Renal cortical epithelial cell (primary cell): ENCODE measurements at regions not wholly inside any gene's neighbourhood (a gene's known extent, or its start where the extent isn't known, plus 50 kb on each side); places are given as distances from the start of the nearest gene placed in this dataset.
"Not testable (repeated sequence)": the region's sequence is repeated elsewhere in the genome, so short reads cannot be mapped to it uniquely, and the experiment has no call there.

Experiments used
- DNase-seq: peaks from one replicate; pipeline ENCODE4 v3.0.0-alpha.2; 2011; ENCODE audit warnings: low read depth

DNA sequence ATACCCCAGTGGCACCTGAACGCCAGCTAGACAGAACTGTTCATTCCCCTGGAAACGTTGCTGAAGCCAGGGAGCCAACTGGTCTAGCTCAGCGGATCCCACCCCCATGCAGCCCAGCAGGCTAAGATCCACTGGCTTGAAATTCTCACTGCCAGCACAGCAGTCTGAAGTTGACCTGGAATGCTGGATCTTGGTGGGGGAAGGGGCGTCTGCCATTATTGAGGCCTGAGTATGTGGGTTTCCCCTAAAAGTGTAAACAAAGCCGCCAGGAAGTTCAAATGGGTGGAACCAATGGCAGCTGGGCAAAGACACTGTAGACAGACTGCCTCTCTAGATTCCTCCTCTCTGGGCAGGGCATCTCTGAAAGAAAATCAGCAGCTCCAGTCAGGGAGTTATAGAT is 213.0 kb downstream of the NKX6-1 start:
- no peak for DNase-seq

GRCh38 chr4:84279678-84280077 is 219.4 kb downstream of the NKX6-1 start:
- DNase-seq = peak; percentile 25

- no peak for DNase-seq
Measured at GRCh38 chr4:84277923-84278322, 221.2 kb downstream of the NKX6-1 start.

GRCh38 chr4:84276752-84277151 is 222.3 kb downstream of the NKX6-1 start:
- no peak for DNase-seq

- no peak for DNase-seq
Measured at GRCh38 chr4:84269536-84270044, 229.5 kb downstream of the NKX6-1 start.

DNA sequence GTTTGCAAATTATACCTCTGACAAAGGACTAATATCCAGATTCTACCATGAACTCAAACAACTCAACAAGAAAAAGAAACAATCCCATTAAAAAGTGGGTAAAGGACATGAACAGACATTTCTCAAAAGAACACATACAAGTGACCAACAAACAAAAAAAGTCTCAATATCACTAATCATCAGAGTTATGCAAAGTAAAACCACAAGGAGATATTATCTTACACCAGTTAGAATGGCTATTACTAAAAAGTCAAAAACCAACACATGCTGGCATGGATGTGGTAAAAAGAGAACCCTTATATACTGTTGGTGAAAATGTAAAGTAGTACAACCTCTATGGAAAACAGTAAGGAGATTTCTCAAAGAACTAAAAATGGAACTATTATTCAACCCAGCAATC is 234.4 kb downstream of the NKX6-1 start:
- no peak for DNase-seq

- no peak for DNase-seq
Measured at GRCh38 chr4:84263415-84263814, 235.7 kb downstream of the NKX6-1 start.

GRCh38 chr4:84260495-84260894 is 238.6 kb downstream of the NKX6-1 start:
- DNase-seq = no peak

DNA sequence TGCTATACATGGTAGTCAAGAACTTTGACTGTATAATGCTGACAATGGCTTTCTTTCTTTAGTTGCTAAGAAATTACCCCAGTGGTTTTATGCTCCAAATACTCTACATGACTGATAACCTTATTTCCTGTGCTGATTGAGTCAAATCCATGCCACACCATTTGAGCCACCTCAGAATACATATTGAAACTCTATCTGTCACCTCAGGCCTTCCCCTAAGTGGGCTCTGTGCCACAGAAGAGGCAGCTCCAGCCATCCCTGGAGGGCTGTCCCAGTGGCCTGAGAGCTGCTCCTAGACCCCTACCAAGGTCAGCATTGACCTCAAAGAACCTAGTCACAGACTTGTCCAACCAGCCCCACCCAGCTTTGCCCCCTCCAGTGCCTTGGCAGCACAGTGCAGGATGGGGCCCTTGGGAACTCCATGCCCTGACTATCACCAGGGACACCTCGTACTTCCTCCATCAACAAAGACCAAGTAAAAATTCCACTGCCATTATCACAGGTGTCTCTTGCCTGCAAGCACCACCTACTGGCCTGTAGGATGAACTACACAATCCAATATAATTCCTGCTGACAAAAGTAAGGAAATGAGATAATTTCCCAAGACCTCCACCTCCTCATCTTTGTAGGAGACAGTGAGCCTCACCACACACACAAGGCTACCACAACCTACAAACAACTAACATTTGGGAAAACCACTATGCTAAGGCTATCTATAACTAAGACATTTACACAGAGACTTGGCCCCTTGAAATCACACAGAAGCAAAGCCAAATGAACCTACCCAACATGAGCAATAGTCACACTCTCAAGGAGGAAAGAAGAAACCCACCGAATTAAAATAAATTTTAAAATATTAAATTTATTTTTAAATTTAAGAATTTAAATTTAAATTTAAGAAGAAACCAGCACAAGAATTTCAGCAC is 239.9 kb downstream of the NKX6-1 start:
- DNase-seq = peak; percentile 40

DNA sequence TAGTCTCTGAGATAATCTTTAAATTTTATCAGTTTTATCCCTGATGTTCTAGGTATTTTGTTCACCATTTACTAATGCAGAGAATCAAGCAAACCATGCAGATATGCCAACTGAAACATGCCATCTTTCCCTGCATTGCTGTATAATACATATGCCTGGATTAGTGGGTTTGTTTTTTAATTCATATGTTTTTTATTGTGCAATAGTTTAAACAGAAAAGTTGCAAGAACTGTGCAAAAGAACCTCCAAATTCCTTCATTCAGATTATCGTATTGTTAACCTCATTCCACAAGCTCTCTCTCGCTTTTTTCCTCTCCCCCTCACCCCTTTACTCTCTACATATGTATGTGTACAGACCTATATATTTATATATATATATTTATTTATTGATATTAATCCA is 244.6 kb downstream of the NKX6-1 start:
- DNase-seq = no peak

- DNase-seq = no peak
Measured at GRCh38 chr4:84249521-84249920, 249.6 kb downstream of the NKX6-1 start.

GRCh38 chr4:84245042-84245441 is 254.1 kb downstream of the NKX6-1 start:
- DNase-seq = not testable (repeated sequence)

GRCh38 chr4:84244346-84244801 is 254.7 kb downstream of the NKX6-1 start:
- DNase-seq = not testable (repeated sequence)

- DNase-seq = no peak
Measured at GRCh38 chr4:84243685-84244084, 255.4 kb downstream of the NKX6-1 start.

GRCh38 chr4:84239278-84239845 is 259.7 kb downstream of the NKX6-1 start:
- no peak for DNase-seq

GRCh38 chr4:84238247-84239090 is 260.6 kb downstream of the NKX6-1 start:
- DNase-seq = no peak

GRCh38 chr4:84237008-84237407 is 262.1 kb downstream of the NKX6-1 start:
- peak; percentile 1 for DNase-seq

DNA sequence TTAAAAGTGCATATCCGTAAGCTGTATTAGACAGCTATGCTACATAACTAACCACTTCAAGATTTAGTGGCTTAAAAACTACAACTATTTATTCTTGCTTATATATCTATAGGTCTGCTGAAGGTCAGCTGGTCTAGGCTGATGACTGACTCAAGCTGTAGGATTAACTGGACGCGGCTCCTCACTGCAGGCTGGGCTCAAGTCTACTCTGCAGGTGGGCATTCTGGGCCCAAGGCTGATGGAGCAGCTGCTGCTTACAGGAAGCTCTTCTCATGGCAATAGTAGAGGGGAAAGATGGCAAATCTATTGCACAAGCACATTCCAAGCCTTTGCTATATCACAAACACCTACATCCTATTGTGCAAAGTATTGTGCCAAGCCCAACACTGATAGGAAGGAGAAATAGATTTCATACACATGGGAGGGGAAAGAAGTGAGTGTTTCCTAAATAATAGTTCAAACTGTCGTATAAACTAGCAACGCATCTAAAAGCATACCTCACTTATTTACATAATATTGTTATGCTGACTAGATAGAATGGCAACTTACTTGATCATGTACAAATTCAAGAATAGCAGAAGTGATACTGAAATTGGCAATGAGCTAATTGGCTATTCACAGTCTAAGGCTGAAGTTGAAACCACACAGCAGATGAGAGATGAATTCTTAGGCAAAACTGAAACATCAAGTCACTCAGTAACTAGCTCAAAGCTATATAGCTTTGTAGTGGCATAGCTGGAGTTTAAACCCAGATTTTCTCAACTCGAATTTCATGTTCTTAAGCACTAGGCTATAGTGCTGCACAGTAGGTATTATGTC is 263.8 kb downstream of the NKX6-1 start:
- DNase-seq = no peak

GRCh38 chr4:84232309-84233095 is 266.6 kb downstream of the NKX6-1 start:
- DNase-seq = no peak

GRCh38 chr4:84231539-84232055 is 267.5 kb downstream of the NKX6-1 start:
- no peak for DNase-seq
